ENCODE measurements at regions not wholly inside any gene's neighbourhood (a gene's known extent, or its start where the extent isn't known, plus 50 kb on each side); places are given as distances from the start of the nearest gene placed in this dataset.

DNA sequence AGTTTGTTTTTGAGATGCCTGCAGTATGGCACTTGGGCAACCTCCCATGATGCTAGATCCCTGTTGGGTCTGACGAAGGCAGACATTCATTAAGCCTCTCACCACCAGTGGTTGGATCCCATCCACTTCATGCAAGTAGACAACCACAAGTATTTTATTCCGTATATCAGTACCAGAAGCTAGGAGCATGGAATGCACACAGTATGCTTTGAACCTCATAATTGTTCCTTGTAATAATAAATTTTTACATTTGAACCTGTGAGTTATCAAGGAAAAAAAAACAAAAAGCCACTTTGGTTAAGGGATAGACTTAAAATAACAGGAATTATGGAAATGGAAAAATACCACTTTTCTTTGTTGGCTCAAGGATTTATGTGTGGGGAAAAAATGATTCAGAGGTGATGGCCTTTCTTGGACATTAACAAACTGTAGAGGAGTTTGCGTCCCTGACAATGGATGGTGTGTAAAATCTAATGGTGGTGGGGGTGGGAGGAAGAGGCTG lies 107.1 kb upstream of the KCNJ16 start:
- TF ChIP-seq, protein P1, sequence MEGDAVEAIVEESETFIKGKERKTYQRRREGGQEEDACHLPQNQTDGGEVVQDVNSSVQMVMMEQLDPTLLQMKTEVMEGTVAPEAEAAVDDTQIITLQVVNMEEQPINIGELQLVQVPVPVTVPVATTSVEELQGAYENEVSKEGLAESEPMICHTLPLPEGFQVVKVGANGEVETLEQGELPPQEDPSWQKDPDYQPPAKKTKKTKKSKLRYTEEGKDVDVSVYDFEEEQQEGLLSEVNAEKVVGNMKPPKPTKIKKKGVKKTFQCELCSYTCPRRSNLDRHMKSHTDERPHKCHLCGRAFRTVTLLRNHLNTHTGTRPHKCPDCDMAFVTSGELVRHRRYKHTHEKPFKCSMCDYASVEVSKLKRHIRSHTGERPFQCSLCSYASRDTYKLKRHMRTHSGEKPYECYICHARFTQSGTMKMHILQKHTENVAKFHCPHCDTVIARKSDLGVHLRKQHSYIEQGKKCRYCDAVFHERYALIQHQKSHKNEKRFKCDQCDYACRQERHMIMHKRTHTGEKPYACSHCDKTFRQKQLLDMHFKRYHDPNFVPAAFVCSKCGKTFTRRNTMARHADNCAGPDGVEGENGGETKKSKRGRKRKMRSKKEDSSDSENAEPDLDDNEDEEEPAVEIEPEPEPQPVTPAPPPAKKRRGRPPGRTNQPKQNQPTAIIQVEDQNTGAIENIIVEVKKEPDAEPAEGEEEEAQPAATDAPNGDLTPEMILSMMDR (IDR thresholded peaks at IDR 0.05) = no peak
- TF ChIP-seq POLR2A (IDR thresholded peaks at IDR 0.05) = no peak
